ENCODE measurements at regions not wholly inside any gene's neighbourhood (a gene's known extent, or its start where the extent isn't known, plus 50 kb on each side); places are given as distances from the start of the nearest gene placed in this dataset.
"Not testable (repeated sequence)": the region's sequence is repeated elsewhere in the genome, so short reads cannot be mapped to it uniquely, and the experiment has no call there.

DNA sequence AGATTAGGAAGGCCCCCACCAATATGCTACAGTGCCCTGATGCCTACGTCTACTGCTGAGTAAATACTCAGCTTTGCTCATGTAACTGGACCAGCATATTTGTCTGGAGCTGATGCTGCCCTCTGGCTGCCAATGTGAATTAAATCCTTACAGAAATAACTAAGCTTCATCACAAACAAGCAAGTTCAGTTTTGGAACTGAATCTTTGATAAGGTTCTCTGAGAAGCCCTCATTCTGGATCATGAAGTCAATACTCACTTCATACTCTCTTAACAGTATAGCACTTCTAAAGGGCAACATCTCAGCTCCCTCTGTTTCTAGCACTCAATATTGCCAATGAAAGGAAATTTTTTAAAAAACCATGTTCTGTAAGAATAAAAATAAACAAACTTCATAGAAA, 246.7 kb downstream of the ETV1 start:
- peak in 1 of 2 experiments; percentile 52 for DNase-seq

DNA sequence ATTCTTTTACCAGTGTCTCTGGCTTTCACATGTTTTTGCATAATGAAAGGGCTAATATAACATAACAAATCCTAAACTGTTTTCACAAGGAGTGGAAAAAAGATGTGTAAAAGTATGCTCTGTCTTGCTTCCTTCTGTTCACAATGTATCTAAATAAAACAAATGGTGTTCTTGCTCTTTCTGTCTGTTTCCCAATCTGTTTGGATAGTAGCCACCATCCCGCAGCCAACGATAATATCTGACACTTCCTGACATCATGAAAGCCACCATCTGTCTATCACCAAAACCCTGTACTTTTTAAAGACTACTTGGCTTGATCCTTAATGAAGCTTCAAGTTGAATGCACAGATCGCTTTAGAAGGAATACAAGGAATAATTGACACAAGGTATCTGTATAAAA, 246.2 kb downstream of the ETV1 start:
- DNase-seq: peak in 1 of 2 experiments; percentile 51

DNA sequence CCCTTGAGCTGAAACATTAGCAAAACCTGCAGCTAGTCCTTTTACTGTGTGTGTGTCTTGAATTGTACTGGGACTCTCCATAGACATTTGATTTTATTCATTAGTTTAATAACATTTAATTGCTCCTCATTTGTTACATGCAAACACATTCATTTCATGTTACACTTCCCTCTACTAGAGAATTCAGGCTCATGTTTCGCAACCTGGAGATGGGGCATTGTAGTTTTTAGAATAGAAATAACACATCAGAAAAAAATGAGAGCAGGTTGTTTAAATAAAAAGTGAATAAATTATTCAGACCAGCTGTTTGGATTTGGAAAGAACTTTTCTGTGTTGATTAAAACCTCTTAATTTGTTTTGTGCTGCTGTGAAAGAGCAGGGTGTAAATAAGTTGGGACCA, 243.9 kb downstream of the ETV1 start:
- no peak for DNase-seq

DNA sequence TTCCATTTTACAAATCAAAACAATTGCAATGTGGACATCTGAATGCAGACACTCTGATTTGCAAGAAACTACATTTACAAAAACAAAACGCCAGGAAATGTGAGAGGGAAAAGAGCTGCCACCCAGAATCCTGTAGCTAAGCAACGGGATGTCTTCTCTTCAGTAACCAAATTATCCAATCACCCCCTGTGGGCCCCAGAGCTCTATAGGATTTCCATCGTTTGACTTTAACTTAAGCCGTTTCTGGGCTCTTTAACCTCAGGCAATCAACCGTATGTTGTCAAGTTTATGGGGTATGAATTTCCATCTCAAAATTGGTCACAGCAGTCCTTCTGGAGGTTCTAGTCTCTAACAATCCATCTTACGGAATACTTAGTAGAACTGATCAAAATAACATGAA, 240.5 kb downstream of the ETV1 start:
- peak in 1 of 2 experiments; percentile 3 for DNase-seq

DNA sequence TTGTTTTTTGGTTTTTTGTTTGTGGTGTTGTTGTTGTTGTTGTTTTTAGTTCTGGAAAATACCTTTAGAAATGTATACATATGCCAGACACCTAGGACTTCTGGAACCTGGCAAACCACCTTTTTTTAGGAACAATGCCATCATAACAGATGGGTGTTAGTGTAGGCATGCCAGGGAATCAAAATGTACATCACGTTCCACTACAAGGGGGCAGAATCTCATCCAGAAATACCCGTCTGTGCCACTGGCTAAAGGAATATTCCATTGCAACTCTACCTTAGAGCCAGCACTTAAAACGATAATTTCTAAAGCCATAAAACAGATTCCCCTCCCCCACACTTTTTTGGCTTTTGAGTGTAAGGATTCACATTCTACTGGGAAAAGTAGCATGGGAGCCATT, 239.8 kb downstream of the ETV1 start:
- no peak for DNase-seq

DNA sequence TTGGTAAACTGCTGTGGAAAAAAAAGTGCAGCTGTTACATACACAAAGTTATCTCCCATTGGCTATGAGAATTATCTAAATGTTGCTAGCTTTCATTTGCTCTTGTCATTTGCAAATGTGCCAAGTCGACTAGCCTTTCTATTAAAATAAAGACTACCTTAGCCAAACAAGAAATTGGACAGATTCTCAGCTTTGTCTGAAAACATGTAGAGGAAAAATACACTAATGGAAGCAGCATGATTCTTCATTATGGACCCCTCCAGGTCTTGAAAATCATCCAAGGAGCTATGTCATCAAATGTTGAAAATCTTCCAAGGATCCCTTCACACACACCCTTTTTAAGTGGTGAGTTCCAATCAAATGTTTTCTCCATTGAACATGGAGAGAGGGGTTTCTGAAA, 237.7 kb downstream of the ETV1 start:
- DNase-seq: no peak

DNA sequence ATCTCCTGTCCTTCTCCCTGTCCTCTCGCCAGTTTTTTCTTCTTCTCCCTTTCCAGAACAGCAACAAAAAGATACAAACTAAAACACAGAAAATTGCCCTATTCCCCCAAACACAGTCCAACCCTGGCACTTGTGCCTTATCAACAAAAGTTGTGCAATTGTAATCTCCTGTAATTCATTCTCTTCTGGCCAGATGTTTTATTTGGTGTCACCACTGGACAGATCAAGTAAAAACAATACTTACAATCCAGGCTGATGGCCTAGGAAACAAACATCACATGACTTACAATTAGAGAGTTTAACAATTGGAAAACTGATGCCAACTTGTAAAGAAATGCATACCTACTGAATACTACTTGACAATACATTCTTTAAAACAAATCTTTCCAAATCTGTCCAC, 231.6 kb downstream of the ETV1 start:
- no peak for DNase-seq

DNA sequence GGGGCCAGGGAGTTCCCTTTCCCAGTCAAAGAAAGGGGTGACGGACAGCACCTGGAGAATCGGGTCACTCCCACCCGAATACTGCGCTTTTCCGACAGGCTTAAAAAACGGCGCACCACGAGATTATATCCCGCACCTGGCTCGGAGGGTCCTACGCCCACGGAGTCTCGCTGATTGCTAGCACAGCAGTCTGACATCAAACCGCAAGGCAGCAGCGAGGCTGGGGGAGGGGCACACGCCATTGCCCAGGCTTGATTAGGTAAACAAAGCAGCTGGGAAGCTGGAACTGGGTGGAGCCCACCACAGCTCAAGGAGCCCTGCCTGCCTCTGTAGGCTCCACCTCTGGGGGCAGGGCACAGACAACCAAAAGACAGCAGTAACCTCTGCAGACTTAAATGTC, 223.6 kb downstream of the ETV1 start:
- not testable (repeated sequence) for DNase-seq

DNA sequence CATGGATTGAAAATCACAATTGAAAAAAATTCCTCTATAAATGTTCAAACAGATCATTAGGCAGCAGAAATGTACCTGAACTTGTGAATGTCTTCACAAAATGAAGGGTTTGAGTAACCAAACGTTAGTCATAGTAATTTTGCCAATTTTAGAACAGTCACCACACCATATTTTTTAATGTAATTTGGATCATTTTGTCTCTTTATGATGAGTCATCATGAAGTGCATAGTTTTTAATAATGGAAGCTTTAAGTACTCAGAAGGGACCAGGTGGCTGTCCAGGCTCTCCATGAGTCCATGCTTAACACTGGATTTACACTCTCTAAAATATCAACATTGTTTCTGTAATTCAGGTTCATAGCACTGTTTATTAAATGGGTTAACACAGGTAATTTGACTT, 219.2 kb downstream of the ETV1 start:
- no peak for DNase-seq

DNA sequence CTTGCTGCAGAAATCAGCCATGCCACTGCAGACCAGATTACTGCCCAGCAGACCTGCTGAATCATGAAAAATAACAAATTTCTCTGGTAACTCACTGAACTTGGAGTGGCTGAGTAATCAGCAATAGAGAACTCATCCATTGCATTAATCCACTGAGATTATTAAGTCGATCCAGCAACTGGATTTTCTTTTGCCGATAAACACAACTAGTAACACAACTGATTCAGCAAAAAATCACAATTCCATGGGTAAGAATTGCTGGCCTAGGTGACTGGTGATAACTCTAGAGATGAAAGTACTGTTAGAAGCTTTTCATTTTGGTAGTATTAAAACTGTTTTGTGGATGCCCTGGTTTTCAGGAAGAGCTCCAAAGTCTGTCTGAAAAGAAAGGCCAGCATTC, 214.5 kb downstream of the ETV1 start:
- no peak for DNase-seq

DNA sequence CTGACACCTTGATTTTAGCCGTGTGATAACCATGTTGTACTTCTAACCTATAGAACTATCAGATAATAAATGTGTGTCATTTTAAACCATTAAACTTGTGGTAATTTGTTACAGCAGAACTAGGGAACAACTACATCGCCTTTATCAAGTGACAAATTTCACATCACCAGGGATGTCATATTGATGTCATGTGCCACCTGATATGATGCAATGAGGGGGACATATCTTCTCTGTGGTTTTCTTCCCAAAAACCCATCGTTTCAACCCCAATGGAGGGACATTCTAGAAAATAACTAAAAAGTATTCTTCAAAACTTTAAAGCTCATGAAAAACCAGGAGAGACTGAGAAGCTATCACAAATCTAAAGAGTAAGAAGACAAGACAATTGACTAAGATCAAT, 212.2 kb downstream of the ETV1 start:
- no peak for DNase-seq

DNA sequence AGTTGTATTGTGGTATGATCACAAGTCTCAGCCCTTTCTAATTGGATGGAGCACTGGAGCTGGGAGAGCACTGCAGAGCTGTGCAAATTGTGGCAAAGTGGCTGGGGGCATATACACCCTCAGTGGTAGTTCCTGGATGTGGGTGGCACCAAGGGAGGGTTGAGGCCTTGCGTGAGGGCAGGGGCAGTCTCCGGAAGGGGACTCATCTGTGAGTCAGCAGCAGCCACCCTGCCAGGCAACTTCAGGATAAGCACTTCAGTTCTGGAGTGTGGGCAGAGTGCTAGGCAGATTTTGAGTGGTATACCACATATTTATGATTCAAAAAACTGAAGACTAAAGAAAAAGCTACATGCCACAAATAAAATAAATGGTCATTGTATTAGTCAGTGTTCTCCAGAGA, 210.5 kb downstream of the ETV1 start:
- DNase-seq: no peak

DNA sequence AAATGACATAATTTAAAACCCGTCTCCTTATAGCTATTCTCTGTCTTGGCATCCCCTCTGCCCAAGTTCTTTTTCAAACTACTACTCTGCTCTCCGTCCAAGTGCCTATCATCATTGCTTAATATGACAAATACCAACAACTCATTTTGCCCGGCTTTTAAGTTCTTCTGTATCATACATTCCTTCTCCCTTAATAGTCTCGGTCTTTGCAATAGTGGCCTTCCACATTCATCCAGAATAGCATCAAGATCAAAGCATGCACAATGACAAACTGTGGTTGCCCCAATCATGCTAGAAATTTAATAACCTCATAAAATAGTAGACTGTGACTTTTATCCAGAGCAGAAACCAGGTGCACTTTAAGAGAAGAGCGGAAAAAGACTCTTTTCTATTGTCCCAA, 198.9 kb downstream of the ETV1 start:
- no peak for DNase-seq

DNA sequence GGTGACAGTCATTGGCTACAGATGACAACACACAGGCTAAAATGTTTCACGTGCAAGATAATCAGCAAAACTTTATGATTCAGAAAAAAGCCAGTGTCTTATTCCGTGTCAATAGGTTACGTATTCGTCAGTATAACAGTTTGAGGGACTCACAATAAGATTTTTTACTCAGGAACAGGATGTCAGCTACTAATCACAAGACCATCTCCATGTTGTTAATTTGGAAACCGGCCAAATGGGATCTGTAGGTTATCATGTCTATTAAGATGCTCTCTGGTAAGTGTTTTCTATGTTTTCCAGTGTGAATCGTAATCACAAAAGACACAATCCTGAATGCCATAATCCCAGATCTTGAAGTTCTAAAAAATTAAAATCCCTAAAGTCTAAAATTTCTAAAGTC, 197.3 kb downstream of the ETV1 start:
- DNase-seq: no peak

DNA sequence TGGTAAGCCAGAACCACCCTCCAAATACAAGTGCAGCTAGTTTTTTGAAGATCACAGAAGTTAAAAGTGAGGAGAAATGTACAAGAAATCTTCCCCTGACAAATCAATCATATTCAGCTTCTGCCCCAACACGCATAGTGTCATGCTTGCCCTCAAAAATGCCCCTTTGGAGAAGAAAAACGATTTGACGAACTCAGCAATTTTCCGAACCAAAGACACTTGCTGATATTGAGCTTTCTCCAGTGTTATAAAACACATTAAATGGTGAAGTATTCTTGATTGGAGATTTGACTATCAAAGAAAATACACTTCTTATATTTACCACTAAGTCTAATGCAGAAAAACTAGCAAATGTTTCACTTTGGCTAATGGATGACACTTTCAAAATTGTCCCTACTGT, 195.5 kb downstream of the ETV1 start:
- DNase-seq: no peak

DNA sequence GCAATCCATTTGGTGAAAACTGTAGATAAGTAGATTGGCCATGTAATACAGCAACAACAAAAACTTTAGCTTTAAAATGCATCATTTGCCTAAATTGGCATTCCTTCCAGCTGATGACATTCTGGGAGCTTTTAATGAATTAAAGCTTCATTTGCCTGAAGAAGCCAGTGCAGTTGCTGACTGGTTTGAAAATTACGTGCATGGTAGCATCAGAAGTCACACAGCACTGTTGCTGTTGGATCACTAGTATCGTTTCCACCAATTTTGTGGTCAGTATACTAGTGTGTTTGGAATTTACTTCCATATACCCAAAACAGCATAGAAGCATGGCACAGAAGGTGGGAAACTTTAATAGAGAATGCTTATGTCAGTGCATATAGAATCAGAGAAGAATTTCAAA, 194.9 kb downstream of the ETV1 start:
- DNase-seq: no peak

DNA sequence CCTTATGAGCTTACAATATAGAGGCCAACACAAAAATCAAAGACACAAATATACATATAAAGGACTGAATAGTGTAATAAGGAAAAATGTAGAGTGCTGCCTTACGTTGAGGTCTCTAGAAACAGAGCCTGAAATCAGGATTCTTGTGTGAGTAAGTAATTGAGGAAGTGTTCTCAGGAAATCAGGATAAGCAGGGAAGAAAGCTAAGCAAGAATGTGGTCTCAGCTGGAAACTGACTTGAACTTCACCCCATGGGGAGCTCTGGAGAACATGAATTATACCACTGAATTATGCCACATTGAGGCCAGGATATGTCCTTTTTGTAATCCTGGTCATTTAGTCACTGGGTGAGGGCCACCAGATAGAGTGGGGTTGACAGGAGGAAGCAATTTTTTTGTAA, 191.9 kb downstream of the ETV1 start:
- DNase-seq: no peak

DNA sequence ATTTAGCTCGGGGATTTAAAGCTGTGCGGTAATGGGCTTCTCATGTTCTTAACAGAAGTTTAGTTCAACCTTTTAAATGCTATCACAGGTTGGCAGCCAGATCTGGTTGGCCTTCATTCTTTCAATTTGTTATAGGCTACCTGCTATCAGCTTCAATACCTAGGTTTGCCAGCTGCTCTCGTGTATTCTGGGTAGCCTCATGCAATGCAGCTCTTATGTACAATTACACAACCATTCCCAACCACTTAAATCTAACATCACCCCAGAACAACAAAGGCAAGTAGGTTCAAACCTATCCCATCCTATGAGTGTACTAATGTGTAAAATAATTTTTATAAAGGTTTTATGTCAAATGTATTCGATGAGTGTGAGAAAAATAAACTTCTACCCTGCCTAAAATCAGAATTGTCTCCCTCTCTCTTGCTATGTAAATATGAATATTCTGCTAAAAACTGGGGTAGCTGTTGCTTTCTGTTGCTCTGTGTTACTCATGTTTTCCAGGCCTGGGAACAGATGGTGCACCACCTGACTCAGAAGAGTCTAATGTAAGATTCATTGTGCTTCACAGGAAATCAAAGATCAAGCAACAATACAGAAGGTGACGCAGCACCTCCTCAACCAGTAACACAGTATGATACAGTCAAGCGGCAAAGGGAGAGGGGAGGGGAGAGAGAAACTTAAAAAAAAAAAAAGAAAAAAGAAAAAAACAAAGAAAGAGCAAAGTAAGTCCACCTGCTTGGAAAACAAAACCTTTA, 188.6 kb downstream of the ETV1 start:
- DNase-seq: peak; percentile 43 to 84

DNA sequence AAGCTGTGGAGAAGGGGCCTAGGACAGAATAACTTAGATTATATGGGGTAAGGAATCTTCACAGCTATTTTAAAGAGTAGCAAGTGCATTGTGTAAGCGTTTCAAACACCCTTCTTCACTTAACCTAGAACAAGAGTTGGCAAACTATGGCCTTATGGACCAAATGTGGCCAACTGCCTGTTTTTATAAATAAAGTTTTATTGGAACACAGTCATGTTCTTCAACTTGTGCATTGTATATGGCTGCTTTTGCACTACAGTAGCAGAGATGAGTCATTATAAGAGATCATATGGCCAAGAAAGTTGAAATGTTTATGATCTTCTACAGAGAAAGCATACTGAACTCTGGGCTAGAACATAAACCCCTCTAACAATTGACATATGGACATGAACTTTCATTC, 187.8 kb downstream of the ETV1 start:
- DNase-seq: no peak

DNA sequence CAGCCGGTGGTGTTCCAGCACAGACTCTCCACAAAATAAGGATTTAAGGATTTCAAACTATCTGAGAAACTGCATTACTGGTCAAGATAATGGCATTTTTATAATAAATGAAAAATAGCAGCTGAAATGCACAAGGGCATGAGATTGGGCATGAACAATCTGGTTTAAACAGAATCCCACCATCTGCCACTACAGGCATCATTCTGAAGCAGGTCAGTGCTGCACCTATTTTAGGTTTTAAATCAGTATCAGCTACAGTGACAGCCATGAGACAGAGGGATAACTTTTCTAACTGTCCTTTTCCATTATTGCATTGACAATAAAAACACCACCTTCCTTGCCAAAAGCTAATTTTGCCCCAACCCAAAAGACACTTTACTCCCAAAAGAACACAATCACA, 186.8 kb downstream of the ETV1 start:
- peak in 1 of 2 experiments; percentile 46 for DNase-seq

DNA sequence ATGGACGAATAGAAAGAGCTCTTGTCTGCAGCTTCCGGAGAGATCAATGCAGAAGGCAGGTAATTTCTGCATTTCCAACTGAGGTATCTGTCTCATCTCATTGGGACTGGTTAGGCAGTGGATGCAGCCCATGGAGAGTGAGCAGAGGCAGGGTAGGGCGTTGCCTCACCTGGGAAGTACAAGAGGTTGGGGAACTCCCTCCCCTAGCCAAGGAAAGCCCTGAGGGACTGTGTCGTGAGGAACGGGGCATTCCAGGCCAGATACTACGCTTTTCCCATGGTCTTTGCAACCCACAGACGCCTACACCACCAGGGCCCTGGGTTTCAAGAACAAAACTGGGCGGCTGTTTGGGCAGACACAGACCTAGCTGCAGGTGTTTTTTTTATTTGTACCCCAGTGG, 186.3 kb downstream of the ETV1 start:
- DNase-seq: no peak

DNA sequence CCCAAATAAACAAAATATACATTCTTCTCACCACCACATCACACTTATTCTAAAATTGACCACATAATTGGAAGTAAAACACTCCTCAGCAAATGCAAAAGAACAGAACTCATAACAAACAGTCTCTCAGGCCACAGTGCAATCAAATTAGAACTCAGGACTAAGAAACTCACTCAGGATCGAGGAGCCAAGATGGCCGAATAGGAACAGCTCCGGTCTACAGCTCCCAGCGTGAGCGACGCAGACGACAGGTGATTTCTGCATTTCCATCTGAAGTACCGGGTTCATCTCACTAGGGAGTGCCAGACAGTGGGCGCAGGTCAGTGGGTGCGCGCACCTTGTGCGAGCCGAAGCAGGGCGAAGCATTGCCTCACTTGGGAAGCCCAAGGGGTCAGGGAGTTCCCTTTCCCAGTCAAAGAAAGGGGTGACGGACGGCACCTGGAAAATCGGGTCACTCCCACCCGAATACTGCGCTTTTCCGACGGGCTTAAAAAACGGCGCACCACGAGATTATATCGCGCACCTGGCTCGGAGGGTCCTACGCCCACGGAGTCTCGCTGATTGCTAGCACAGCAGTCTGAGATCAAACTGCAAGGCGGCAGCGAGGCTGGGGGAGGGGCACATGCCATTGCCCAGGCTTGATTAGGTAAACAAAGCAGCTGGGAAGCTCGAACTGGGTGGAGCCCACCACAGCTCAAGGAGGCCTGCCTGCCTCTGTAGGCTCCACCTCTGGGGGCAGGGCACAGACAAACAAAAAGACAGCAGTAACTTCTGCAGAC, 183.2 kb downstream of the ETV1 start:
- DNase-seq: not testable (repeated sequence)

DNA sequence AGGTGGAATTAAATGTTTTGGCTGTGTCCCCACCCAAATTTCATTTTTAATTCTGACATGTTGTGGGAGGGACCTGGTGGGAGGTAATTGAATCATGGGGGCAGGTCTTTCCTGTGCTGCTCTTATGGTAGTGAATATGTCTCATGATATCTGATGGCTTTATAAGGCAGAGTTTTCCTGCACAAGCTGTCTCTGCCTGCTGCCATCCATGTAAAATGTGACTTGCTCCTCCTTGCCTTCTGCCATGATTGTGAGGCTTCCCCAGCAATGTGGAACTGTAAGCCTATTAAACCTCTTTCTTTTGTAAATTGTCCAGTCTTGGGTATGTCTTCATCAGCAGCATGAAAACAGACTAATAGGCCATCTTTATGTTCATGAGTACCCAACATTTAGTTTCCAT, 172.2 kb downstream of the ETV1 start:
- DNase-seq: not testable (repeated sequence)

DNA sequence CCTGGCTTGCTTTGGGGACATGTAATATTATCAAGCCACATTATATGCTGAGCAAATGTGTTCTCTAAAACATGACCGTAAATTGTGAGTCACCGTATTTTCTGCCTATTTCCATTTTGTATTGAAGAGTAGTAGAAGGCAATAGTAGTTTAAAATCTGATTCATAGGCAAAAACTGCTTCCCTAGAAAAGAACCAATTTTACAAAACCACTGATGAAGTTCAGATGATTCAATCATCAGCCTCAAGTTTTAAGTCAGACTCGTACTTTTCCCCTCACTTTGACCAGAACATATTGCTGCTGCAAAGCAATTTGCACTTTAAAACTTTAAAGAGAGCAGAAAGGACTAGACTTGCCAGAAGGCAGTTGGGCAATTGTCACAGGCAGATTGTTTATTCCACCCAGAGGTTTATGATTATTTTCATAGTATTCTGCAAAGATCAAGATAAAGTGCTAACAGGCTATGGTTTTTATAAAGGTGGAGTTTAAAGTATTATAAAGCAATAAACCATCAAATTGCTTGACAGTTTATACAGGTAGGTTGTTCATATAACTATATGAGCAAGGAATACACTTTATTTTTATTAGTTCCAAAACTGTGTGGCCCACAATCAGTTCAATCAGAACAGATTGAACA, 168.2 kb downstream of the ETV1 start:
- no peak for DNase-seq

All from NCI-H524 (cell line).